ENCODE measurements at regions not wholly inside any gene's neighbourhood (a gene's known extent, or its start where the extent isn't known, plus 50 kb on each side); places are given as distances from the start of the nearest gene placed in this dataset.
A peak's percentile ranks its signal among the peaks of the same experiment; 100 is the strongest.

- no peak overlapping the region for H3K4me3 ChIP-seq
- Mint-ChIP-seq H3K36me3 (no peaks in the 10 kb centered on the region), H3K4me1 (peaks cover 13% of the 10 kb centered on the region), H3K27me3 (ENCODE audit: insufficient read depth, low read depth) (peaks cover 3% of the 10 kb centered on the region), H3K9me3 (no peaks in the 10 kb centered on the region), H3K27ac (no peak overlapping the region), H3K4me3 (no peak overlapping the region)
- H2AFZ ChIP-seq (replicated peaks) = no peak overlapping the region
- H3K9me3 ChIP-seq (ENCODE audit: low read depth) = no peaks in the 10 kb centered on the region
- no peaks in the 10 kb centered on the region for H3K27me3 ChIP-seq
- H3F3A ChIP-seq (ENCODE audit: low read depth) = no peaks in the 10 kb centered on the region
- no peaks in the 10 kb centered on the region for H3K79me2 ChIP-seq (ENCODE audit: low read depth)
- H4K20me1 ChIP-seq (ENCODE audit: low read depth) = no peaks in the 10 kb centered on the region
- no peak overlapping the region for H3K9ac ChIP-seq
- H3K4me2 ChIP-seq = no peak overlapping the region
- H3K27ac ChIP-seq = no peak overlapping the region
- H3K4me1 ChIP-seq = peaks cover 14% of the 10 kb centered on the region
- no peak for TF ChIP-seq EZH2phosphoT487 (IDR thresholded peaks at IDR 0.05)
- H3K36me3 ChIP-seq = no peaks in the 10 kb centered on the region
- no peak for DNase-seq (ENCODE audit: low spot score)
Measured at GRCh38 chr1:193593147-193593885, 406.9 kb upstream of the B3GALT2 start.

- no peak overlapping the region for H3K4me3 ChIP-seq
- no peak overlapping the region for H3K4me2 ChIP-seq
- no peaks in the 10 kb centered on the region for H4K20me1 ChIP-seq (ENCODE audit: low read depth)
- Mint-ChIP-seq H3K4me1 (peaks cover 18% of the 10 kb centered on the region), H3K9me3 (no peaks in the 10 kb centered on the region), H3K4me3 (no peak overlapping the region), H3K27me3 (ENCODE audit: insufficient read depth, low read depth) (peaks cover 3% of the 10 kb centered on the region), H3K27ac (no peak overlapping the region), H3K36me3 (no peaks in the 10 kb centered on the region)
- no peaks in the 10 kb centered on the region for H3K27me3 ChIP-seq
- H3K4me1 ChIP-seq = peaks cover 15% of the 10 kb centered on the region
- H2AFZ ChIP-seq (replicated peaks) = no peak overlapping the region
- no peaks in the 10 kb centered on the region for H3K36me3 ChIP-seq
- no peaks in the 10 kb centered on the region for H3K9me3 ChIP-seq (ENCODE audit: low read depth)
- H3F3A ChIP-seq (ENCODE audit: low read depth) = no peaks in the 10 kb centered on the region
- no peak overlapping the region for H3K9ac ChIP-seq
- TF ChIP-seq EZH2 (IDR thresholded peaks at IDR 0.05) = no peak
- TF ChIP-seq CTCF (IDR thresholded peaks at IDR 0.05) = no peak
- no peak for TF ChIP-seq EZH2phosphoT487 (IDR thresholded peaks at IDR 0.05)
- H3K27ac ChIP-seq = no peak overlapping the region
- no peaks in the 10 kb centered on the region for H3K79me2 ChIP-seq (ENCODE audit: low read depth)
- no peak for DNase-seq (ENCODE audit: low spot score)
Measured at GRCh38 chr1:193592317-193592716, 405.9 kb upstream of the B3GALT2 start.

- Histone ChIP-seq H4K20me1 (ENCODE audit: low read depth) (no peaks in the 10 kb centered on the region), H3K27me3 (no peaks in the 10 kb centered on the region), H3K79me2 (ENCODE audit: low read depth) (no peaks in the 10 kb centered on the region), H3F3A (ENCODE audit: low read depth) (no peaks in the 10 kb centered on the region), H3K27ac (no peak overlapping the region), H2AFZ (replicated peaks) (peak overlapping the region; percentile 74), H3K36me3 (peaks cover 3% of the 10 kb centered on the region), H3K4me1 (peaks cover 15% of the 10 kb centered on the region), H3K9me3 (ENCODE audit: low read depth) (no peaks in the 10 kb centered on the region), H3K4me2 (no peak overlapping the region), H3K9ac (no peak overlapping the region), H3K4me3 (no peak overlapping the region)
- no peak for DNase-seq (ENCODE audit: low spot score)
- Mint-ChIP-seq H3K36me3 (no peaks in the 10 kb centered on the region), H3K27me3 (ENCODE audit: insufficient read depth, low read depth) (peaks cover 3% of the 10 kb centered on the region), H3K9me3 (no peaks in the 10 kb centered on the region), H3K4me3 (no peak overlapping the region), H3K4me1 (peaks cover 21% of the 10 kb centered on the region), H3K27ac (no peak overlapping the region)
- TF ChIP-seq CTCF (IDR thresholded peaks at IDR 0.05) = no peak
- no peak for TF ChIP-seq EZH2phosphoT487 (IDR thresholded peaks at IDR 0.05)
- no peak for TF ChIP-seq EZH2 (IDR thresholded peaks at IDR 0.05)
Measured at GRCh38 chr1:193590102-193590501, 403.7 kb upstream of the B3GALT2 start.

GRCh38 chr1:193589597-193590040, 403.2 kb upstream of the B3GALT2 start:
- no peak overlapping the region for H3K4me3 ChIP-seq
- H3K9ac ChIP-seq = no peak overlapping the region
- H3K36me3 Mint-ChIP-seq = no peaks in the 10 kb centered on the region
- peaks cover 15% of the 10 kb centered on the region for H3K4me1 ChIP-seq
- H3K9me3 ChIP-seq (ENCODE audit: low read depth) = no peaks in the 10 kb centered on the region
- TF ChIP-seq EZH2 (IDR thresholded peaks at IDR 0.05) (no peak), EZH2phosphoT487 (IDR thresholded peaks at IDR 0.05) (no peak), CTCF (IDR thresholded peaks at IDR 0.05) (no peak)
- no peak overlapping the region for H3K27ac Mint-ChIP-seq
- no peaks in the 10 kb centered on the region for H4K20me1 ChIP-seq (ENCODE audit: low read depth)
- peak overlapping the region; percentile 74 for H2AFZ ChIP-seq (replicated peaks)
- H3K27ac ChIP-seq = no peak overlapping the region
- H3K27me3 Mint-ChIP-seq (ENCODE audit: insufficient read depth, low read depth) = peaks cover 3% of the 10 kb centered on the region
- H3K79me2 ChIP-seq (ENCODE audit: low read depth) = no peaks in the 10 kb centered on the region
- no peak overlapping the region for H3K4me3 Mint-ChIP-seq
- H3K9me3 Mint-ChIP-seq = no peaks in the 10 kb centered on the region
- peaks cover 3% of the 10 kb centered on the region for H3K36me3 ChIP-seq
- no peaks in the 10 kb centered on the region for H3F3A ChIP-seq (ENCODE audit: low read depth)
- no peaks in the 10 kb centered on the region for H3K27me3 ChIP-seq
- H3K4me2 ChIP-seq = no peak overlapping the region
- H3K4me1 Mint-ChIP-seq = peaks cover 21% of the 10 kb centered on the region
- no peak for DNase-seq (ENCODE audit: low spot score)

All from neural progenitor cell (in vitro differentiated cells).